NCI-H2081 treated with DMSO at 0.1 percent for 48 hours (cell line): ENCODE measurements at regions not wholly inside any gene's neighbourhood (a gene's known extent, or its start where the extent isn't known, plus 50 kb on each side); places are given as distances from the start of the nearest gene placed in this dataset.
"Not testable (repeated sequence)": the region's sequence is repeated elsewhere in the genome, so short reads cannot be mapped to it uniquely, and the experiment has no call there.

Source experiments
- DNase-seq: peaks from one replicate; lab custom pipeline; 2025; lab: John Stamatoyannopoulos, UW

DNA sequence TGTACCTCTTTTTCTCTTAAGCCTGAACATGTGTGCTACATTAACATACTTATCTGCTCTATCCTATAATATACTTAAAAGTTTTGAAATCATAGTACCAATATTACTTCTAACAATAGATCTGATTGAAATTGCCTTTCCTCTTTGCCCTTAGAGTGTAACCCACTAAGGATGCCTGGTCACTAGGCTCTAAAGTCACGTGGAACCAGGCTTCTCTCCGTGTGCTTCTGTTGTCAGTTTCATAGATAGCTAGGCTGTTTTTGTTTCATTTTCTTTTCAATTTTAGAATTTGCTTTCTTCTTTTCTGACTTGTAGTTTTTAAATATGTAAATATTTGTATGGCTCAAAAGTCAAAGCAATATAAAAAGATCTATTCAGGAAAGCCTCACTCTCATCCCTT, 100.5 kb upstream of the PZP start:
- DNase-seq, result not testable (repeated sequence)

DNA sequence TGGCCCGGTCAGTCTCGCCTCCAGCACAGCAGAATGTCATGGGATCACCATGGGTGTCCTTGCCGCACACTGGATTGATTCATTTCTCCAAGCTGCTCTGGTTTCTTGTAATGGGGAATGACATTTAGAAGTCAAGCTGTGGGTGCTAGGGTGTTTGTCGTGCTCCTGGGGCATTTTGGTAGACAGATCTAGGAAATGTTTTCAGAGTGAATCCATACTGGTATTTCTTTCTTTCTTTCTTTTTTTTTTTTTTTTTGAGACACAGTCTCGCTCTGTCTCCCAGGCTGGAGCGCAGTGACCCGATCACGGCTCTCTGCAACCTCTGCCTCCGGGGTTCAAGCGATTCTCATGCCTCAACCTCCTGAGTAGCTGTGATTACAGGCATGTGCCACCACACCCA, 100.0 kb upstream of the PZP start:
- not testable (repeated sequence) for DNase-seq

DNA sequence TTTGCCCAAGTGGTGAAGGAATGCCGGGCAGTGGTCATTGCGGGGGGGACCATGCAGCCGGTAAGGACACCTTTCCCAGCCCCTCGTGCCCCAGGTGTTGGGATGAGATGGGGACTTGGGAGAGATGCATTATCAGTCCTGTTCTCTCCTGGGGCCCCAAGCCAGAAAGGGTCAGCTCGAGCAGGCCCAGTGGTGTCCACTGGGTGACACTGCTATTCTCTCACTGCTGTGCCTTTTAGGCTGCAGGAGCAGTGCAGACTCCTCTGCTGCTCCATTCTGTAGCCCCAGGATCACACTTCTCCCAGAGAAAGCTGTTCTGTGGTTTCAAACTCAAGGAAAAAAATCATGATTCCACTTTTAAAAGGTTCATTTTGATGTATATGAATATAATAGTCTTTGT, 99.1 kb upstream of the PZP start:
- not testable (repeated sequence) for DNase-seq

DNA sequence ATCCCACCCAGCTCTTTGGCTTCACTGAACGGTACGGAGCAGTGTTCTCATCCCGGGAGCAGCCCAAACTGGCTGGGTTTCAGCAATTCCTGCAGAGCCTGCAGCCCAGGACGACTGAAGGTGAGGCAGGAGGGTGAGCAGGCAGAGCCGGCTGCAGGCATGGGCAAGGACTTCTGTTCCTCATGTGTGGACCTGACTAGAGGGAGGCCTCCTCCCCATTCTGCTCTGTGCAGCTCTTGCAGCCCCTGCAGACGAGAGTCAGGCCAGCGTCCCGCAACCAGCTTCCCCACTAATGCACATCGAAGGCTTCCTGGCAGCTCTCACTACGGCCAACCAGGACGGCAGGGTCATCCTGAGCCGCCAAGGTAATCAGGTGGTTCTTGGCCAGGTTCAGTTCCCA, 97.8 kb upstream of the PZP start:
- DNase-seq, result not testable (repeated sequence)

DNA sequence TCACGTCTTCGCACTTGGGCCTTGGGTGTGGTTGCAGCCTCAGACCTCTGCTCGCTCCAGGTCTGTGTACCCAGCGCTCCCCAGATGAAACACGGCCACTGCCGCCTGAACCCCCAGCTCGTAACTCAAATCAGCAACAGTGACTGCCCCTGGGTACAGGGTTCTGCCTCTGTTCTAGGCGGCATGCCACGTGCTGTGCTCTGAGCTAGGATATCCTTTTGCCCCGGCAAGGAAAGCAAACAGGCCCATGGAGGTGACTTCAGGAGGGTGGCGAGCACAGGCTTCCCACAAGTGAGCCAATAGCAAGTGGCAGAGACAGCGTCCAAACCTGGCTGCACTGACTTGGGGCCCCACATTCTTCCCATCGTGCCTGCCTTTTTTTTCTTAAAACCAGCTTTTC, 96.3 kb upstream of the PZP start:
- DNase-seq, result not testable (repeated sequence)

DNA sequence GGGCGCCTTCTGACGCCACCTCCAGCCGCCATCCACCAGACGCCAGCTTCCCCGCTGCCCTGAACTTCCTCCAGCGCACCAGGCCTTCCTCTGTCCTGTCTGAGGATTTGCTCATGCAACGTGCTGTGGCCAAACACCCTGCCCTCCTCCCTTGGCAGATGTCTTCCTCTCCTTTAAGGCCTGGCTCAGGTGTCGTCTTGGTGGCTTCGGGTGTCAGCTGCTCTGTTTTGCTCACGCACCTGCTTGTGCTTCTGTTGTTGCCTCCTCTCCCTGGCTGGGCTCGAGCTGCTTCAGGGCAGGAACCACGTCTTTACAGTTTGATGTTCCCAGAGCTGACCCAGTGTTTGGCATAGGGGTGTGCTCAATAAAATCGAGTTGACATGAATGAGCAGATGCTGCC, 87.7 kb upstream of the PZP start:
- not testable (repeated sequence) for DNase-seq

DNA sequence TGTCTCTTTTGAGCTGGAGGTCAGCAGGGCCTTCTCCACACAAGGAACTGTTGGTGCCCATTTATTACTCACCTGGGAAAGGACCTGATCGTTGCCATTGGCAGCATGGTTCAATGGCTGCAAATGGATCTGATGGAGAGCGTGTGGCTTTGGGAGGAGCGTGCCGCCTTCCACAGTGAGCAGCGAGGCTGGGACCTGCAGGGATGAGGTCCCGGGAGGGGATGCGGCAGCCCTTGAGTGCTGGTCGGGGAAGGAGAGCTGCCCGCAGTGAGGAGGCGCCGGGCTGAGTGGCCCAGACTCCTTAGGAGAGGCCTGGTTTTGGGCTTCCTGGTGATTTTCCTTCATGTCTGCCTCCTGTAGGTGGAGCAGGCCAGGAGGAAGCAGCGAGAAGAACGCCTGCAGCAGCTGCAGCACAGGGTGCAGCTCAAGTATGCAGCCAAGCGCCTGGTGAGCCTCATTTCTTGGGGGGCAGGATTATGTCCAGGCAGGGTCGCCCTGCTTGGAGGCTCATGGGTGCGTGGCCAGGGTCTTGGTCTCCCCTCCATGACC, 86.0 kb upstream of the PZP start:
- not testable (repeated sequence) for DNase-seq

DNA sequence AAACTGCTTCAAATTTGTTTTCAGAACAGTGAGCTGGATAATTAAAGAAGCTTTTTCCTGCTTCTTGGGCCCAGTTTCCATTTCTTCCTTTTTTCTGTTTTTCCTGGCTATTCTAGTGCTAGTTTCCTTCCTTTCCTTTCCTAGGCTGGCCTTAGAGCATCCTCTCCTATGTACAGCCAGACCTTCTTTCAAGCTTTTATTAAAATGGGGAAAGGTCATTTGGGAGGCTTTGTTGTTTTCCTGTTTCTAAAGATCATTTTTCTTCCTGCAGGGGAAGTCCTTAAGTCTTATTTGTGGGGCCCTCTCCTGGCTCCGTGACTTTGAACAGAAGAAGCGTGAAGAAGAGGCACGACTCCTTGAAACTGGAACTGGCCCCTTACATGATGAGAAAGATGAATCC, 85.2 kb upstream of the PZP start:
- not testable (repeated sequence) for DNase-seq

DNA sequence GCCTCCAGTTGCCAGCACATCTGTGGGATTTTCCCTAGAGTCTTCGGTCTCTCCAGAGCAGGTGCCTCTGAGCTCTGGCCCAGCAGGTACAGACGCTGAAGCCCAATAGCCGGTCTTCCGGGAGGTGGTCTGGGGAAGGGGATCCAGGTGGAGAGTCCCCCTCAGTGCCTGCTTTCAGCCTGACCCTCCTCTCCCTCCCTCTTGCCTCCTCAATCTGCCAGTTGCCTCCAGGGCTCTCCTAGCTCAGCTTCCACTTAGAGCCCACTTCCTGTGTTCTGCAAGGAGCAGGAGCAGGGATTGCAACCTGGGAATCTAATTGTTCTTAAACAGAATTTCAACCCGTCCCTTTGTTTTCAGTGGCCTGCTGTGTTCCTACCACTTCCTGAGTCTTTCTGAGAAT, 81.8 kb upstream of the PZP start:
- DNase-seq, result not testable (repeated sequence)

DNA sequence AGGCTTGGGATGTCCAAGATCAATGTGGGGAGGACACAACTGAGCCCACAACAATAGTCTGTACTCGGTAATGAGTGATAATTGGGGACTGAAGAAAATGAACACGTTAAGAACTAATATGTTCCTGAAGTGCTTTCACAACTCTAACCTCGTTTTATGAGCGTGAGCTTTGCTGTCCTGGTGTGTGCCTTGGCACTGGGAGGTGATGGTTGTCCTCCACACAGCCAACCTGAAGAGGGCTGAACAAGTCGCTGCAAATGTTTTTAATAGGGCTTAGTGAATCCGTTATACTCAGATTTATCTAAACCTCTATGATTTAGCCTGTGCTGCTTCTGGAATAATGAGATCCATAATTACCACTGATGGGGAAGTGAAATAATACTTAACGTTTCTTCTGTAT, 76.5 kb upstream of the PZP start:
- not testable (repeated sequence) for DNase-seq

DNA sequence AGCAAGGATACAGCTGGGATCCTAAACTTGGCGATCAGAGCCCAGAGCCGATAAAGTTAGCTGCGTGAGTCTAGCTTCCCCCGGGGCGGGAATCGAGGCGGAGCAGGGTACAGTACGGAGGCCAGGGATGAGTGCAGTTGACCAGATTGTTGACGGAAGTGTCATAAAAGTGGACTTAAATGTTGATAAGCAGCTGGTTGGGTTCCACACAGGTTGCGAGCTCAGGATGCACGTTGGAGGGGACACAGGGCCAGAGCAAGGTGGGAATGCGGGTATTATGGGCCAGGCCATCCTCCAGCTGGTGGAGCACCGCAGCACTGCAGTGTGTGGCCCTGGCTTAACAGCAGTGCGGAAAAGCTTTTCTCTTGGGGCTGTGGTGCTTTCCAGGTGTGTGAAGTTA, 76.0 kb upstream of the PZP start:
- not testable (repeated sequence) for DNase-seq

DNA sequence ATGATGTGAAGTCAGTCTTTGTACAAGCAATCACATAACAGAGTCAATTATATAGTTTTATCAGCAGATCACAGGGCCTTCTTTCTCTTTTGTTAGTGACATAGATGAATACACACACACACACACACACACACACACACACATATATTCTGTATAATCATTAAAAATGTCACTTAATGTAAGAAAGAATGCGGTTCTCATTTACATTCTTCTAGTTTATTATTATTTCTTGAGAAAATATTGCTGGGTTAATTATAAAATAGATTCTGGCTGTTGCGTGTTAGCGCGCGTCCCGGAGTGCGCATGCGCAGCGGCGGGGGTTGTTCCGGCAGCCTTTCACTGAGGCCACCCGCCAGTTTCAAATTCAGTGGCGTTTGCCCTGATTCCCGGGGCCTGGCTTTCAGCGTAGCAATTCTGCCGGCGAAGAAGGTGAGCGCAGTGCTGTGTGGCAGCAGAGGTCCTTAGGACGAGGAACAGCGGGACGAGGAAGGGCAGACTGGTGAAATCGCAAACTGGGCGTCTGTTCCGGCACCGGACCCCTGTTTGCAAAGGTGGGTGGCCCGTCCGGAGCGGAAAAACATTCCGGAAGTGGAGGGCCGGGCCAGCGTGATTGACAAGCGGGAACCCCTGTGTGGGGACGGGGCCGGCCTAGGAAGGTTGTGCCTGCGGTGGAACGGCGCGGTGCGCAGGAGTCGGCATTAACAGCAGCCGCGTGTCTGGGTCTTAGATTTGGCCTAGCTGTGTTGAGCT, 75.3 kb upstream of the PZP start:
- DNase-seq, result peak; percentile 49

DNA sequence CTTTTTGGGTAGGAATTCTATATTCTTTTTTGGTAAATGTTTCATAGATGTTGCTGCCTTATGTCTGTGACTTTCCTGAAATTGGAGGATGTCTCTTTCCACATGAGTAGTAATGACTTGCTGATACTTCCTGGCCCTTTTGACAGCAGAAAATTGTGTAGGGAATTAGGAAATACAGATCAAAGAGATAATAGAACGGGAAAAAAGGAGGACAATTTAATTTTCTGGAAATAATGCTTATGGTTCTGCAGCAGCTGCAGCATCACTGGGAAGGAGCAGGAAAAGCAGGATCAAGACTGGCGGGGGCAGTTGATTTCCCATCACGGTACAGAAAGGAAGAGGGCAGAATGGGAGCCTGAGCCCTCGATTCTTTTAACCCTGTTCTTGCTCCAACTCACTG, 68.8 kb upstream of the PZP start:
- DNase-seq, result no peak

DNA sequence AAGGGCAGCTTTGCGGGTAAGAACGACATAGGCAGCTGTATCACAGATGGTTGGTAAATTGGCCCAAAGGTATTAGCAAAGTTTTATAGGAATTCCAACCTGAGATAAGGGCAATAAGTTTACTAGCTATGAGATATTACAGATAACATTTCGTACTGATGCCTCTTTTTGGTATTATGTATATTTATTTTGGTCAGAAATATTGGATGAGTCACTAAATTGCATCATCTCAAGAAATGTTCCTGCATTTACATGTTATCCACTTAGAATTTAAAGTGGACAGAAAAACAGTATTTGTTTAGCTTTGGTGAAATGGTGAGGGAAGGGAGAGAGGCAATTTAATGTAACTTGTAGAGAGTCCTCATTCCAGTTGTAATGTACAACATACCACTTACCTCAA, 65.1 kb upstream of the PZP start:
- no peak for DNase-seq

DNA sequence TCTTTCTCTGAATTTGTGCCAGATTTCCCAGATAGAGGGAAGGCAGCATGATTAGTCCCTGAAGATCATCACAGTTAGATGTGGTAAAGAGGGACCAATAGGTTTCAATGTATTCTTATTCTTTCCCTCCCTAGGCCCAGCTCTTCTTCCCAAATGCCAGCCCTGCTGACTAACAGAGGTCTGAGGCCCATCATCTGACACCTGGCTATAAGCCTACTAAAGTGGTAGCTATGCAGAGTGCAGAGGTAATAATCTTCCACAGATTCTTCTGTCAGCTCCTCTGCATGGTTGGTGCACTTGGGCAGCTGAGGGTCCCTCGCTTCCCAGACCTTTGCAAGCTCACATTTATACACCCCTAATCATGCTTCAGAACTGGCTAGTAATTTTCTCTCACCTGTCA, 63.7 kb upstream of the PZP start:
- DNase-seq, result no peak

DNA sequence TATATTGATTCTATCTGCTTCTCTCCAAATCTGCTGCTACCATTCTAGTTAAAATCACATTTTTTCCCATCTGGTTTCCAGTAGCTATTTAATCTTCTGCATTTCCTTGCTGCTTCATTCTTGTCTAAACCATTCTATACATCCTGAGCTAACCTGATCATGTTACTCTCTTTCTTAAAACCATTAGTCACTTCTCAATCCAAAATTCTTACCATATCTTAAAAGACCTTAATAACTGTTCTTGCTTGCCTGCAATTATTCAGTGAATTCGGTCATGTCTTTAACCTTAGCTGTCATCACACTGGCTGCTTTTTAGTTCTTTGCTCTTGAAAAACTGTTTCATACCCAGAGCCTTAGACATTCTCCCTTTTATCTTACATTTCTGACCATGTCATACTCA, 56.4 kb upstream of the PZP start:
- DNase-seq, result no peak

DNA sequence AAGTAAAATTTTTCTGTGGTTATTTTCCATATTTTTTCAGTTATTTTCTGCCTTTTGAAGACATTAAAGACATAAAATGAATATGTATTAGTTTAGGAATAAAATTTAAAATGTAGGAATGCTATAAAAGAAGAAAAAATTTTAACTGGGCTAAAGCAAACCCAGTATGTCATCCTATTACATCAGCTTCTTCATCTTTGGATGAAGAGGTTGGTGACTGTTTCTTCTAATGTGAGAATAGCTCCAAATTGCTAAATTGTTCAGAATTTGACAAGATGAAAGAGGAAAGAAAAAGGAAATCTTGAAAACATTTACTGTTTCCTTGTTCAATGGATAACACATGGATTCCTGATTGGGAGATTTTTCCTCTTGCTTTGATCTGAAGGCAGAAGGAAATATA, 52.7 kb upstream of the PZP start:
- DNase-seq, result no peak

DNA sequence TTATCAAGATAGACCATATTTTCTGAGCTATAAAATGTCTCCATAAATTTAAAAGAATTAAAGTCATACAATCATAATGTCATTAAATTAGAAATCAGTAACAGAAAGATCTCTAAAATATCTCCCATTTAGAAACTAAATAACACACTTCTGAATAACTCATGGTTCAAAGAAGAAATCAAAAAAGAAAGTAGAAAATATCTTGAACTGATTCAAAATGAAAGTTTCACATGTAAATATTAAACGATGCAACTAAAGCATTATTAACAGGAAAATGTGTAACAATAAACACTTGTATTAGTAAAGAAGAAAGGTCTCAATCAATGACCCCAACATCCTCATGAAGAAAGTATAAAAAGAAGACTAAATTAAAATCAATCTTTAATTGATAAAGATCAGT, 50.5 kb upstream of the PZP start:
- DNase-seq, result no peak
